Fibroblast of gingiva (primary cell): ENCODE measurements at regions not wholly inside any gene's neighbourhood (a gene's known extent, or its start where the extent isn't known, plus 50 kb on each side); places are given as distances from the start of the nearest gene placed in this dataset.
A peak's percentile ranks its signal among the peaks of the same experiment; 100 is the strongest.

Experiments
- DNase-seq: peaks from one replicate; pipeline ENCODE4 v3.0.0-alpha.2; 2011; ENCODE audit warnings: low read depth

DNA sequence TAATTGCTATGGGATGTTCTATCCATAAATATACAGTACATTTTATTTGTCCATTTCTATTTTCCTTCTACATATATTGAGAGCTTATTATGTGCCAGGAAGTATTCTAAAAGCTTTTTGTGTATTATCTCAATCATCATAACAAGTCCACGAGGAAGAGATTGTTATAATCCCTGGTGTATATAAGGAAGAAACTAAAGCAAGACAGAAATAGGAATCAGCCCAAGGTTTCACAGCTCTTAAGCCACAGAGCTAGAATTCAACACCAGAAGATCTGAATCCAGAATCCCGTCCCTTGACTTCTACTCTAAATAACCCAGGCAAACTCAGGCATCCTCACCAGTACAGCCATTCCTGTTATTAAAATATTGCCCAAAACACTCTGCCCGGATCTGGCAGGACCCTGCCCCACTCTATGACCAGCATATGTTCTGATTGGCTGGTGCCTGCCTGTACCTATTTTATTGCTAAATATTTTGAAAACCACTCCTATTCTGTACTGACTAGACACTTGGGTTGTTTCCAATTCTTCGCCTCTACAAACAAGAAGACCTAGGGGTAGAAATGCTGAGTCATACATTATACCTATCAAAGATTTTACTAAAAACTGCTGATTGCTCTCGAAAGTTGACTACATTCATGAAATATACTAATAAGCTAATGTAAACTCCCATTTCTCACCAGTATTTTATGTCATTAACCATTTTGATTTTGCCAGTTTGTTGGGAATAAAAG is 297.4 kb downstream of the ENC1 start:
- DNase-seq: no peak

DNA sequence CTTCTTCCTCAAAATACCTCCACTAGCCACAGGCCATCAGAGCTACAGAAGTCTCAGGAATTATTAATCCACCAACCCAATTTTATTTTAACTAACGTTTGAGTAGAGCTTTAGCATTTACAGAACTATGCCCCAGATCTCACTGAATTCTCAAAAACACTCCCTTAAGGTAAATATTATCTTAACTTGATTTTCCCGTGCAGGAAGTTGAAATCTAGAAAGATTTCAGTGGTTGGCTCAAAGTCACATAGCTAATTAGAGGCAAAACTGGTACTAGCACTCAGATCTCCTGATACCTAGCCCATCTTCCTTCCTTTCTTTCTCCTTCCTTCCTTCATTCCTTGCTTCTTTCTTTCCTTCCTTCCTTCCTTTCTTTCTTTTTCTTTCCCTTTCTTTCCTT is 298.3 kb downstream of the ENC1 start:
- no peak for DNase-seq

DNA sequence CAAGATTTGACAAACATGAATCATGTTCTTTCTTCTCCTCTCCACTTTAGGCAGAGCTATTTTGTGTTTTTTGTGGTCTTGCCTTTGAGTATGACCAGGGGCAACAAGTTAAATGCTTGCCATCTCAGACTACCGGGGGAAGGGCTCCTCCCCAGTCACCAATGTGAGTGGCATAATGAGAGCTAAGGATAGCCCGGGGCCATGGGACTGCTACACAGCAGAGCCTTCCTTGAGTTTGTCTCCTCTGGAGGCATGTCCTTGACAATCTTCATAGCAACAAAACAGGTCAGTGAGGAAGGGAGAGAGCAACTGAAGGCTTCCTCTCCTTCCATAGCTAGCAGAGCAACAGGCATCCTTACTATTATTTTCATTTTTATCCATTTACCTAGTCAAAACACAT is 299.3 kb downstream of the ENC1 start:
- DNase-seq: no peak

DNA sequence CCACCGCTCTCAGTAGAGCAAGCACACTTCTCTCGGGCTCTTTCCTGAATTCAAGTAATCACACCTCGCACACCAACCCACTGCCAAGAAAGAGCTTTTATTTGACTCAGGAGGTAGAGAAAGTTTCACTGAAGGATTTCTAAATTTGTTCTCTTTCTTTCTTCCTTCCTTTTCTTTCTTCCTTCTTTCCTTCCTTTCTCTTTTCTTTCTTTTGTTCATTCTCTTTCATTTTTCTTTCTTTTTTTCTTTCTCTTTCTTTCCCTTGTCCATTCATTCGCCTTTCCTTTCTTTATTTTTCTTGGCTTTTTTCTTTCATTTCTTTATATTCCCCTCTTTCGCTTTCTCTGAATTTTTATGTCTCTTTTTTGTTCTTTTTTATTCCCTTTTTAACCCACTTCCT is 300.1 kb downstream of the ENC1 start:
- DNase-seq: no peak

DNA sequence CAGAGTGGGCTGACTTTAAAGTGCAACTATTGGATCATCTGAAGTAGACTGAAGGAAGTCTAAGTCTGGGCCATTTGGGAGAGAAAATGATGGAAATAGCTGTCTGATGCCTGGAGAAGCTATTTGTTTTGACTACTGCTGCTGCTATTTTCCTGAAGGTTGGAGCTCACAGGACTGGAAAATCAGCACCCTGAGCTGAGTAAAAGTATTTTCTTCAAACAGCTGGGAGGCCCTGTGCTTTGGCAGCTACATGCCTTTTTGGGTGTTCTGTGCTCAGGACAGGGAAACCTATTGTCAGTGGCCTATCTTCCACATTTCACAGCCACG is 302.6 kb downstream of the ENC1 start:
- no peak for DNase-seq

DNA sequence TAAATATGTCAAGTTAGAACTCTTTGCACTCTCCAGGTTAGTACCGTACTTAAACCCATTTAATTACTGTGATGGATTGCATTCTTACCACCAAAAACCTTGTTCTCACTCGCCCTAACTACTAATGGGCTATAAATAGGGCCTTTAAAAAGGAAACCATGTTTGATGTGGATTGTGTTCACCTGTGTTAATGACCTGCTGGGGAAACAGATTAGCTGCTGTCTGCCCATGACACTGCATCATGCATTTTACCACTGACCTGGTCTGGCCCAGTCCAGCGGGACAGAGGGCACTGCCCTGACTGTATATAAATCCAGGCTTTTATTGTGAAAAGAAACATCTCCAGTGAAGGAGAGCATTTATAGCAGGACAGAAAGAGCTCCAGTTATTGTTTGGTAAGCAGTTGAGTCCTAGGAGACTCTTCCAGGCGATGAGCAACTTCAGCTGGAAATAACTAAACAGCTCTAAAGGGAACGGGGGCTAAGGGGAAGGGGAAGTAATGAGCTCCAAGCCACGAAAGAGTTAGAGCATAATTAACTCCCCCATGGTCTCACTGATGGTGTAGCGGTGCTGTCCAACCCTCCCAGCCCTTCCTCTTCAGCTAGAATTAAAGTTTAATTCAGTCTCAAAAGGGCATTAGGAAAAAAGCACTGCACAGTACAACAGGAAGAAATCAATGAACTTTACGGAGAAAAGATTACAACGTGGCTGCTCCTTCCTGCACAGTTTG is 303.1 kb downstream of the ENC1 start:
- DNase-seq: no peak

DNA sequence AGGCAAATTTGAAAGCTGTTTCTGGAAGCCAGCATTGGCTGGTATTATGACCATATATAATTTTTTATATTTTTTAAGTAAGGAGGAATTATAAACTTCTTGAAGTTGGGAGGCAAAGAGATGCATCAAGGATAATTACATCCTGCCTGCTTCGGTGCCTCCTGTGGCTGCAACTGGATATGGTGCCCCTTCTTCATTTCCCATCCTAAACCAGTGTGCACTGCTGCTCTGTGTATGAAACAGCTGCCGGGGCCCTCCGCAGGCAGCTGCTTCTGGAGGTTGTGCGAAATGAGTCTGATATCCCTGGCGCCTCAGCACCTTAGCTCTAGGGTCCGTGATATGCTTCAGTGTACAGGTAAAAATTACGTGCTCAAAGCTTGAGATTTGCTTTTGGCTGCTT is 304.2 kb downstream of the ENC1 start:
- no peak for DNase-seq

DNA sequence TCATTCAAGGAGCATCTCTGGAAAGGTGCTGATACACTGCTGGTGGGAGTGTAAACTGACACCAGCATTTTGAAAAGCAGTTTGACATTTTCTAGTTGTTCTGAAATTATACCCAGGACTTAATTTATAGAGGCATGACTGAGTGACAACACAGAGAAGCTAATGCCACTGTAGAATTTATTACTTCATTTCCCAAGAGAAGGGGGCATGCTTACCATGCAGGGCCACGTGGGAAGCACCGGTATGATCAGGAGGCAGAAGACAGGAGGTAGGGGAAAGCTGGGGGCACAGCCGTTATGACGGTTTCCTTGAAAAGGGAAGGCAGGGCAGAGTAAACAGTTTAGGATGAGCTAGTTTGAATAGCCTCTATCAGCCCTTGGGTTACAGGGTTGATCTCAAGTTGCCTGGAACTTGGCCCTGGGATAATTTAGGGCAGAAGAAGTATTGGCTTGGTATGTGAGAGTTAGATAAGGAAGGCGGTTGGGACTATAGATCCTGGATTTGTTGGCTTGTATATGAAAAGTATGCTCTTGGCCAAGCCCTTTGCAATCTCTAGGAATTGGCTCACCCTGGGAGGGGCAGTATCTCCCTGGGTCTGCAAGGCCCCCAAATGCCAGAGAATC is 305.7 kb downstream of the ENC1 start:
- DNase-seq: no peak

DNA sequence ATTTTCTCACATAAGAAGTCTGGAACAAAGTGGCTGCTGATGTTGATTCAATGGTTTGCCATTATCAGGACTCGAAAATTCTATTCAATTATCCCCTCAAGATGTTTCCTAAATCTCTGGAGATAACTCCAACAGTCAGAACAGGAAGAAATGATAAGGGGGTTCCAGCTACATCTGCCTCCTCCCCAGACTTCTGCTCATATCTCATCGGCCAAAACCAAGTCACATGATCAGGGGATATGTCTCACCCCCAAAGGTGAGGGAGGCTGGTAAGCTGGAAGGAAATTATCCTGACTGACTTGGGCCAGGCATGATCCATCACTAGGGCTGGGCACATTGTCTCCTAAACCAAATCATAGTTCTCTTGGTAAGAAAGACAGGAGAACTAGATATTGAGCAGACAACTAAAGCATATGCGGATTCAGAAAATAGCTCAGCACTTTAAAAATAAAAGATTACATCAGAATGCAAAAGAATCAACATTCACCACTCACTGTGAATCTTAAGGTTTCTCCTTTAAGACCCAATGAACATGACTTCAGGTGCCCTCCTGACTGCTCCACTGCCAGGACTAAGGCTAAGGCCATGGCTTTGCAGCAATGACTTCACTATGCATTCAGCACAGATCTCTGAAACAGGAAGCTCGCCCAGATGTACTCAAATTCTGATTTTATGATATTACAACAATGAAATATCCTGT is 306.3 kb downstream of the ENC1 start:
- DNase-seq: no peak

DNA sequence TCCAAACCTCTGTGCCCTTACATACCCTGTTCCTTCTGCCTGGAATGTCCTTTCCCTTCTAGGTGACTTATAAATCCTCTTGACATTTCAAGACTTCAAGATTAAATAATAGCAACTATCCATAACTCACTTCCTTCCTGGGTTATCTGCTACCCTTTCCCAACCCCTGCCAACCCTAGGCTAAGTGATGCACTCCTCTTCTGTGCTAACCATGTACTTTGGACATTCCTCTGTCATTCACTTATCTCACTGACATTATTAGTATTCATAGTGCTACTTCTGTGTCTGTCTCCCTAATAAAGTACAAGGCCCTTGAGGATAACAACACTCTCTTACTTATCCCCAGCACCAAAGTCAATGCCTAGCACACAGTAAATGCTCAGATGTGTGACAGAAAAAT is 307.1 kb downstream of the ENC1 start:
- no peak for DNase-seq

DNA sequence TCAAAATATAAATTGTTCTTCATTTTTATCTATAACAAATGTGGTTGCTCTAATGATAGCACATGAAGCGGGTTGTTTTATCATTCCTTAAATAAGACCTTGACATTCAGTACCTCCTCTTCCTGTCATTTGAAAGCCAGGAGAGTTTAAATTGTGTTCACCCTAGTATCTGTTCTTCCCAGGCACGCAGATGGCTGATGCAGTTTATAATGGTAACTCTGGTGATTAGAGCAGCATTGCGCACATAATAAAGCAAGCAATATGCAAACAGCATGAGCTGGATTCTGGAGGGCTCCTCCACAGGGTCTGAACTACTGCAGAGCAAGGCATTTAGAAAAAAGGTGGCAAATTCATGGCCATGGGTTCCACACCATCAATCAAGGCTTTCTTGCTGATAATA is 307.8 kb downstream of the ENC1 start:
- DNase-seq: no peak

DNA sequence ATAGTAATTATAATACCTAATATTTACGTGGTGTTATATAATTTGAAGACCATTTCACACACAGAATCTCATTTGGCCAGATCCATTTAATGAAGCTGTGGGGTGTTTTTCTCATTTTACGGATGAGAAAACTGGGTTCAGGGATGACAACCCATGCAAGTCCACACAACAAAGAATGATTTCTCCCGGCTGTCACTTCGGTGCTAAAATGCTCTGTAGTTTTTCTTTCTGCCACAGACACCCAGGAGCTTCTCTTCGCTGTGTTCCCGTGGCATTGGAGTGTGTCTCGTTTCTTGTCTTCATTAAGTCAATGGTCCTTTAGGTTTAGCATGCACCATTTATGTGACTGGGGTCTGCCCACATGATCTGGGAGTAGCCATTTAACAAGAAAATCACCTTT is 308.5 kb downstream of the ENC1 start:
- no peak for DNase-seq

DNA sequence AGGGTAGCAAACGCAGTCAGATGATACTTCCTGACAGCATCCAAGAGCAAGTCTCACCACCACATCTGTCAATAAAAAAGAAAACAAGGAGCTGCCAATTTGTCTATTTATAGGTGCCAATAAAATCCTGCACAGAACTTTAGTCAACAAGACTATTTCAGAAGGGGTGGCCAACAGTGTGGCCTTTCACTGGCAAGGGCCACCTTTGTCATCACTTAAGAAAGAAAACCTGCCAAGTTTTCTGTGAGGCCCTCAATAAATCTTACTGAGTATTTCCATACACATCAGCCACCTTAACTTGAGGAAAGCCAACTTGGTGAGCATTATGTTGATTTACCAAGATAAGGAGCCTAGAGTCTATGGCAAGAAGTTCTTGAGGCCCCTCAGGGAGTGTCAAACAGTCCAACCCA is 312.3 kb downstream of the ENC1 start:
- DNase-seq: no peak

DNA sequence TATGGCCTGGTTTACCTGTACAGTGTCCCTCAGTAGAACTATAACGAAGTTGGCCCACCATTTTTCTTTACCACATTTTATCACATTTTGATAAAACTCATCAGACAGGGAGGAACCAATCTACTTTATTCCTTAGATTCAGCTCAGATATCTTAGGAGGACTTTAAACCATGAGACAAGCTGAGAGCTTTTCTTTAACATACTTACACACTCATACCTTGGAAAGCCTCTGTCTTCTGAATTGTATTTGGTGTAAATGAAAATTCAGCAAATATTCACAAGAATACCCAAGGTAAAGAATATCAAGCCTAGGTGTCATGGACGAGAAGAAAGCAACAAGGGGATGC is 313.2 kb downstream of the ENC1 start:
- no peak for DNase-seq

DNA sequence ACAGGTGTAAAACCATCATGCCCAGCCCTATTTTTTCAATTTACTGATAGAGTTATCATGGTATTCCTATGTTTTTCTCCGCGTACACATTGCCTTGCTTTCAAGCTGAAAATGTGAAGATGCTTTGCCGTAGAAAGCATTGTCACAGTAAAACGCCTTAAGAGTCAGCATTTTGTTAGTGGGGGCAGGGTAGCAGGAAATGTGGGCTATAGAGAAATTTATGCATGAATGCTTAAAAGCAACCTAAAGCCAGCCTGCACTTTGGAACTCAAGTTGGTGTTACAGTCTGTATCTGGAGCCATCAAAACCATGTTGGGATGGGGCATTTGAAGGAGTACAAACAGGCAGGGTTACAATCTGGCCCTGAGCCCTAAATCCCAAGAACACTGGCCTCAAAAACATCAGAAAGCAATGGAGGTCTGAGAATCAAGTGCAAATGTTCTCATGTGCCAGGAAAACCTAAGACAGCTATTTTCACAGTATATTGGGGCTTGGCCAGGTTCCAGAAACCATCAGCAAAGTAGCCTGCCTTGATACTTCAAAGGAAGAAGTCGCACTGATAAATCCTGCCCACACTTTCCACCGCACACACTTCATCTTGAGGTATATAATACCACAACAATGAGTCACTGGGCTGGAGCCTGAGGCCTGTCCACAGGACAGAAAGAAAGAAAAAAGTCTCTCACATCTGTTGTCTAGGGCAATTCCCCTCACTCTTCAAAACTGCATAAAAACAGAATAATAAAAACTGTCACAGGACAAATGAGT is 313.8 kb downstream of the ENC1 start:
- peak; percentile 58 for DNase-seq

DNA sequence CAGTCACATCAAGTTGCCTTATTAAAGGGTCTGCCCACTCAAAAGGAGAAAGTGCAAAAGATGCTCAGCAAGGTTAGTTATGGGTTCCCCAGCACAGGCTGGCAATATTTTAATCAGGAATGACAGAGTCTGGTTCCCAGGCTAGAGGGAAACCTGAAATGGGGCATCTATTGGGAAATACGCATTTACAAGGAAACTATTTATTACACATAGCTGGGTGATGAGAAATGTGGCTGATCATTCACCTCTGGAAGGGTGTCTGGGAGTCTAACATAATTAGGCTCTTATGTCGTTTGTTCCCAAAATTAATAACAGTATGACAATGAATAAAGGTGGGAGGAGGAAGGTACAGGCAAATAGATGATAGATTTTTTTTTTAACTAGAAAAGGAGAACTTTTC is 314.7 kb downstream of the ENC1 start:
- DNase-seq: no peak

DNA sequence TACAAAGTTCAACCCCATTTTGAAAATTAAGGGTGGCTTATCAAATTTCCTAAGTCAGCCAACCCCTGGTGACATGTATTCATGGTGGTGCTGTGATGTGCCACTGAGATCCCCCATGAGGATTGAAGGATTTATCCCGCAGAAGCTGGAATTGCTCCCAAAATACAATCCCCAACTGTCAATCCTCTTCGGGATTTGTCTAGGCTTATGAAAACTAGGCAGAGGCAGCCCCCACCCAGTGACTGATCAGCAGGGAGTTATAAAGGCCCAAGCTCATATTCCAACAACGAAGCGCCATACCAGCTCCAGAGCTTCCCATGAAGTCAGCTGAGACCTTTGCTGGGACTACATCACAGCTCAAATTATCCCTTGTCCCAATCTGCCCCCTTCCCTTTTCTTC is 316.0 kb downstream of the ENC1 start:
- no peak for DNase-seq

DNA sequence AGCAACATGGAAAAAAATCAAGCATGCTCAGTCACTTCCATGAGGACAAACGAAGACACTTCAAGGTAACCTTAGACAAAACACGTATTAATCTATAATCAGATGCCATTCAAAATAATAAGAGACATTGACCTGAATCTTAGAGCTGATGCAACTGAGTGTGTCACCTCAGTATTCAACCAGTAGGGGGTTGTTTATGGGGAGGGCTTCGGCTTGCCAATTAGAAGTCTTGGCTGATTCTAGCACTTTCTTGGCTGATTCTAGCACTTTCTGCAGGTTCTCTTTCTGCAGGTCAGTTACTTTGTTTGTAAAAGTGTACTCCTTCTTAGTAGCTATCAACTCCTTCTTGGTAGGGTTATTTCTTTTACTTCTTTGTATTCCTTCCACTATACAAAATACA is 317.6 kb downstream of the ENC1 start:
- DNase-seq: no peak

DNA sequence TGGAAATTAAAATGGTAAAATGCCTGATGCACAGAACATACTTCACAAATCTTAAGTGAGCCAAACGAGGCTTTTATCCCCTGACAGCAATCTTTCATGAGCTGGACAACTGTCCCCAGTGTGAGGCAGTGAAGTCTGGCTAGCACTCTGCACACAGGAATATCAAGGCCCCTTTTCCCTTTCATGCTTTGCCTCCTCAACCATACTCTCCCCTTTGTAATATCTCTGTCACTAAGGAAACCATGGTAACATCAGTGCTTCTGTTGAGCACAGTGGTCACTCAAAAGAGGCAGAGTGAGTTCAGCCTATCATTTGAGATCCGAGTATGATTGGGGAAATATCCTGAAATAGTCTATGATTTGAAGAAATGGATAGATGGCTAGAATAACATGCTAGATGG is 318.3 kb downstream of the ENC1 start:
- DNase-seq: no peak

DNA sequence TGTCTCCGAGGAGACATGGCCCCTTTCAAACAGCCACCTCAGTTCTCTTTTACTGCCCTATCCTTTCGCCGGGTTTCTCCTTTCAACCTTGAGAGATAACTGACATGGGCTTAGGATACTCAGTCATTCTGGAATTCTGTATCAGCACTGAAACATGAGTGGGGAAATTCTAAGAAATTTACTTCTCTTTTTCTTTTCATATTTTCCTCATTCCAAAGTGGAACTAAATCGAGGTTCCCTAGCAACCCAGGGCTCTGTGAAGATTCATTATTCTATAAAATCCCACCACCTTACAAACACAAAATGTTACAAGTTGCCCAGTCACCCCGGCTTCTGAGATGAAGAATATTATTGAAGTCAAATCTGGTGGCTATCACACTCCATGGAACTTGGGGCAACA is 319.2 kb downstream of the ENC1 start:
- no peak for DNase-seq

DNA sequence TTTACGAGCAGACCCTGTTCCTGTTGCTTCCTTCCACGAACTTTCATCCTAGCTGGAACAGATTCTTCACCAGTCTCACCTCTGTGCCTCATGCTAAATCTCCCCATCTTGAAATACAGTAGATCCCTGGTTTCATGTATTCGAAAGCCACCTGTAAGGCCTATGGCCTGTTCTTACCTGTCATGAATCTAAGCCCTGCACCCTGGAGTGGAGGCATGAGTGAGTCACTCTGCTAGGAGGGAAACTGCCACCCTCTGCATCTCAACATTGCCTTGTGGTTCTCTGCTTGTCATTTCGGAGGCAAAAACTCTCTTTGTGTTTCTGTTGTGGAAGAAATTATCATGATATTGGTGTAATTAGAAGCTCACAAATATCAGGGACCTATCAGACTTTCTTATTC is 320.0 kb downstream of the ENC1 start:
- no peak for DNase-seq

DNA sequence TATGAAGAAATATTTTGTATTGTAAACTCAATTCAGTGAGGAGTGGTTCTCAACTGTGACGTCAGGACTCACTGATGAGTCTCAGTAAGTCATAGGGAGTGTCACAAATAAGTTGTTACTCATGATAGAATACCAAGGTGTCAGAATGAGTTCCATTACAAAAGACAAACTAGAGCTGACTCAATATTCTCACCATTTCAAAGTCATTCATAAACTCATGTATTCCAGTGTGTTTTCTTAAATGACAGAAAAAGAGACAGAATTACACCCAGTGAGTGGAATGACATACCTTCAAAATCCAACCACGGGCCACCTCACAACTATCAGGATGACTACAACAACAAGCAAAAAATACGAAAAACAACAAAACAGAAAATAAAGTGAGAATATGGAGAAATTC is 321.5 kb downstream of the ENC1 start:
- no peak for DNase-seq
